WERI-Rb-1 (cell line): ENCODE measurements at regions not wholly inside any gene's neighbourhood (a gene's known extent, or its start where the extent isn't known, plus 50 kb on each side); places are given as distances from the start of the nearest gene placed in this dataset.
"Not testable (repeated sequence)": the region's sequence is repeated elsewhere in the genome, so short reads cannot be mapped to it uniquely, and the experiment has no call there.

Experiments
- DNase-seq: peaks from one replicate; pipeline ENCODE4 v3.0.0-alpha.2; 2020
- H3K27ac ChIP-seq: fragments of 250-450 bp; sonication (Bioruptor Pico); 2 replicates; pipeline ENCODE4 v1.5.1; 2020; ENCODE audit warnings: mild to moderate bottlenecking, moderate library complexity
- H3K27me3 ChIP-seq: fragments of 250-450 bp; sonication (Bioruptor Pico); 2 replicates; pipeline ENCODE4 v1.5.1; 2021; ENCODE audit warnings: mild to moderate bottlenecking, low read depth, moderate library complexity; ENCODE audit not compliant: insufficient read depth, severe bottlenecking
- H3K36me3 ChIP-seq: fragments of 250-450 bp; sonication (Bioruptor Pico); 2 replicates; pipeline ENCODE4 v1.5.1; 2020; ENCODE audit warnings: mild to moderate bottlenecking, moderate library complexity
- H3K4me3 ChIP-seq: 2 replicates; pipeline ENCODE4 v1.5.1; 2011; ENCODE audit warnings: low read depth, mild to moderate bottlenecking, control low read depth, low read length
- H3K9me3 ChIP-seq: fragments of 250-450 bp; sonication (Bioruptor Pico); 2 replicates; pipeline ENCODE4 v1.5.1; 2021; ENCODE audit warnings: mild to moderate bottlenecking, moderate library complexity; ENCODE audit not compliant: severe bottlenecking

GRCh38 chr7:75257442-75257841 lies 138.0 kb upstream of the TRIM73 start:
- not testable (repeated sequence) for H3K27ac ChIP-seq, H3K9me3 ChIP-seq, H3K27me3 ChIP-seq, DNase-seq, H3K36me3 ChIP-seq, H3K4me3 ChIP-seq

- not testable (repeated sequence) for H3K4me3 ChIP-seq, DNase-seq, H3K36me3 ChIP-seq, H3K9me3 ChIP-seq, H3K27ac ChIP-seq, H3K27me3 ChIP-seq
These were observed 135.9 kb upstream of the TRIM73 start for GRCh38 chr7:75259454-75260003.

GRCh38 chr7:75261660-75262059 lies 133.8 kb upstream of the TRIM73 start:
- not testable (repeated sequence) for H3K36me3 ChIP-seq, DNase-seq

GRCh38 chr7:75268158-75268557 lies 127.3 kb upstream of the TRIM73 start:
- H3K9me3 ChIP-seq, H3K4me3 ChIP-seq, H3K27ac ChIP-seq, H3K36me3 ChIP-seq, H3K27me3 ChIP-seq, DNase-seq: not testable (repeated sequence)

More at GRCh38 chr7:75261660-75262059, 133.8 kb upstream of the TRIM73 start:
- H3K4me3 ChIP-seq, H3K9me3 ChIP-seq, H3K27me3 ChIP-seq, H3K27ac ChIP-seq: not testable (repeated sequence)

GRCh38 chr7:75269159-75269558 lies 126.3 kb upstream of the TRIM73 start:
- not testable (repeated sequence) for H3K4me3 ChIP-seq, DNase-seq, H3K9me3 ChIP-seq, H3K27me3 ChIP-seq, H3K36me3 ChIP-seq, H3K27ac ChIP-seq

GRCh38 chr7:75274114-75274513 lies 121.3 kb upstream of the TRIM73 start:
- not testable (repeated sequence) for H3K27ac ChIP-seq, H3K4me3 ChIP-seq, H3K9me3 ChIP-seq, H3K36me3 ChIP-seq, DNase-seq, H3K27me3 ChIP-seq
